ENCODE measurements at regions not wholly inside any gene's neighbourhood (a gene's known extent, or its start where the extent isn't known, plus 50 kb on each side); places are given as distances from the start of the nearest gene placed in this dataset.

DNA sequence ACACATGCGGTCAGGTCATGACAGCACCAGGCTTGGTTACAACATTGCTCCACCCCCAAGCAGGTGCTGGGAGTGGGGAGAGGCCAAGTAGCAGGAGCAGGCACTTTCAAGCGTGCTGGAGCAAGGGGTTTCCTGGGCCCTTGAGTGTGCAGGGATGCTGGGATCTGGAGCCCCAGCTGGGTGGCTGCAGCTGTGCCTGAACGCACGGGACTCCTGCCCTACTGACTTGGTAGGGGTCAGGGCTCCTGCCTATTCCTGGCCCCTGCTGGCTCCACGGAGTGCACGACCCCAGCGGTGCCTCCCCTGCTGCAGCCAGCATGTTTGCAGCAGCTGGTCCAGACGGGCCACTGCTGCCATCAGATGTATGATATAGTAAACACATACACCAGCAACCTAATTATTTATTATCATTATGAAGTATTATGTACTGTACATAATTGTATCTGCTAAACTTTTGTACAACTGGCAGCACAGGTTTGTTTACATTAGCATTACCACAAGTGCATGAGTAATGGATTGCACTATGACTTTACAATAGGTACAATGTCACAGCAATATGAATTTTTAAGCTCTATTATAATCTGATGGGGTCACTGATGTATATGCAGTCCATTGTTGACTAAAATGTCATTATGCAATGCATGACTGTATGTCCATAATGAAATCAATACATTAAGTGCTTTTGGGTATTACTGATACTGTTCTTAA, 620.6 kb downstream of the RAPGEF2 start:
- DNase-seq, result no peak
- H3K36me3 Mint-ChIP-seq (ENCODE audit: insufficient read depth, unreplicated experiment), result no peaks in the 10 kb centered on the region
- ChIA-PET POLR2A (no interaction called here), CTCF (no interaction called here)
- H3K36me3 ChIP-seq (ENCODE audit: control insufficient read depth, insufficient read depth, low read length), result no peaks in the 10 kb centered on the region
- no peaks in the 10 kb centered on the region for H3K4me1 Mint-ChIP-seq (ENCODE audit: low read depth, unreplicated experiment)
- H3K4me3 Mint-ChIP-seq (ENCODE audit: unreplicated experiment), result no peak overlapping the region
- no peaks in the 10 kb centered on the region for H3K27me3 Mint-ChIP-seq (ENCODE audit: insufficient read depth, unreplicated experiment)
- no peaks in the 10 kb centered on the region for H3K9me3 ChIP-seq
- no peaks in the 10 kb centered on the region for H3K9me3 Mint-ChIP-seq (ENCODE audit: unreplicated experiment)
- H3K27ac Mint-ChIP-seq (ENCODE audit: unreplicated experiment), result no peak overlapping the region
- BruUV-seq (replicated peaks), result no TSS peak
- no peaks in the 10 kb centered on the region for H3K4me1 ChIP-seq
- no peaks in the 10 kb centered on the region for H3K27me3 ChIP-seq (replicated peaks; ENCODE audit: control insufficient read depth, insufficient read depth, low read length)
- TF ChIP-seq, protein P1, sequence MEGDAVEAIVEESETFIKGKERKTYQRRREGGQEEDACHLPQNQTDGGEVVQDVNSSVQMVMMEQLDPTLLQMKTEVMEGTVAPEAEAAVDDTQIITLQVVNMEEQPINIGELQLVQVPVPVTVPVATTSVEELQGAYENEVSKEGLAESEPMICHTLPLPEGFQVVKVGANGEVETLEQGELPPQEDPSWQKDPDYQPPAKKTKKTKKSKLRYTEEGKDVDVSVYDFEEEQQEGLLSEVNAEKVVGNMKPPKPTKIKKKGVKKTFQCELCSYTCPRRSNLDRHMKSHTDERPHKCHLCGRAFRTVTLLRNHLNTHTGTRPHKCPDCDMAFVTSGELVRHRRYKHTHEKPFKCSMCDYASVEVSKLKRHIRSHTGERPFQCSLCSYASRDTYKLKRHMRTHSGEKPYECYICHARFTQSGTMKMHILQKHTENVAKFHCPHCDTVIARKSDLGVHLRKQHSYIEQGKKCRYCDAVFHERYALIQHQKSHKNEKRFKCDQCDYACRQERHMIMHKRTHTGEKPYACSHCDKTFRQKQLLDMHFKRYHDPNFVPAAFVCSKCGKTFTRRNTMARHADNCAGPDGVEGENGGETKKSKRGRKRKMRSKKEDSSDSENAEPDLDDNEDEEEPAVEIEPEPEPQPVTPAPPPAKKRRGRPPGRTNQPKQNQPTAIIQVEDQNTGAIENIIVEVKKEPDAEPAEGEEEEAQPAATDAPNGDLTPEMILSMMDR (IDR thresholded peaks at IDR 0.05; ENCODE audit: insufficient read depth in 1 of 2, low read depth in 1 of 2, low read length in 1 of 2, severe bottlenecking in 1 of 2, unreplicated experiment in 1 of 2), result no peak
- no peak overlapping the region for H3K4me3 ChIP-seq (ENCODE audit: low read depth, low read length)
- intact Hi-C loops (cut with micrococcal nuclease; ENCODE audit: unreplicated experiment), result no loop called here

DNA sequence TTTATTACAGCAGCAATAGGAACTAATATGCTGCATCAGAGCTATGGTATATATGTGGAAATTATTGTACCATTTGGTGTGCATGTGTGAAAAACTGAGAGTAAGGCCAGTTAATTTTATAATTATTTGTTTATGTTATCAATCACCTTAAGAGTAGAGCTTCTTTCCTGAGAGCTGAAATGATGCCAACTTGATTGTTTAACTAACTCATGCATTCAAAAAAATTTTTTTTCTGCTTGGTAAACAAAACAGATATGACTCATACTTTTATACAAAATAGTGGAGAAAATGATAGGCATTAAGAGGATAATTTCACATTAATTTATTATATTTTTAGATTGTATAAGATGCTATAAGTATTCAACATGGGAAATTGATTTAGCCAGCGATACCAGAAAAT, 622.7 kb downstream of the RAPGEF2 start:
- TF ChIP-seq, protein P1 (IDR thresholded peaks at IDR 0.05; ENCODE audit: insufficient read depth in 1 of 2, low read depth in 1 of 2, low read length in 1 of 2, severe bottlenecking in 1 of 2, unreplicated experiment in 1 of 2), result no peak
- H3K4me3 Mint-ChIP-seq (ENCODE audit: unreplicated experiment), result no peak overlapping the region
- no peaks in the 10 kb centered on the region for H3K36me3 ChIP-seq (ENCODE audit: control insufficient read depth, insufficient read depth, low read length)
- no peaks in the 10 kb centered on the region for H3K27me3 Mint-ChIP-seq (ENCODE audit: insufficient read depth, unreplicated experiment)
- POLR2A ChIA-PET, result no interaction called here
- no peak overlapping the region for H3K27ac Mint-ChIP-seq (ENCODE audit: unreplicated experiment)
- intact Hi-C loops (cut with micrococcal nuclease; ENCODE audit: unreplicated experiment), result no loop called here
- CTCF ChIA-PET, result no interaction called here
- no peaks in the 10 kb centered on the region for H3K27me3 ChIP-seq (replicated peaks; ENCODE audit: control insufficient read depth, insufficient read depth, low read length)
- H3K4me3 ChIP-seq (ENCODE audit: low read depth, low read length), result no peak overlapping the region
- no peaks in the 10 kb centered on the region for H3K9me3 ChIP-seq
- H3K36me3 Mint-ChIP-seq (ENCODE audit: insufficient read depth, unreplicated experiment), result no peaks in the 10 kb centered on the region
- H3K9me3 Mint-ChIP-seq (ENCODE audit: unreplicated experiment), result no peaks in the 10 kb centered on the region
- no peaks in the 10 kb centered on the region for H3K4me1 Mint-ChIP-seq (ENCODE audit: low read depth, unreplicated experiment)
- no peaks in the 10 kb centered on the region for H3K4me1 ChIP-seq
- no peak for DNase-seq
- no TSS peak for BruUV-seq (replicated peaks)

DNA sequence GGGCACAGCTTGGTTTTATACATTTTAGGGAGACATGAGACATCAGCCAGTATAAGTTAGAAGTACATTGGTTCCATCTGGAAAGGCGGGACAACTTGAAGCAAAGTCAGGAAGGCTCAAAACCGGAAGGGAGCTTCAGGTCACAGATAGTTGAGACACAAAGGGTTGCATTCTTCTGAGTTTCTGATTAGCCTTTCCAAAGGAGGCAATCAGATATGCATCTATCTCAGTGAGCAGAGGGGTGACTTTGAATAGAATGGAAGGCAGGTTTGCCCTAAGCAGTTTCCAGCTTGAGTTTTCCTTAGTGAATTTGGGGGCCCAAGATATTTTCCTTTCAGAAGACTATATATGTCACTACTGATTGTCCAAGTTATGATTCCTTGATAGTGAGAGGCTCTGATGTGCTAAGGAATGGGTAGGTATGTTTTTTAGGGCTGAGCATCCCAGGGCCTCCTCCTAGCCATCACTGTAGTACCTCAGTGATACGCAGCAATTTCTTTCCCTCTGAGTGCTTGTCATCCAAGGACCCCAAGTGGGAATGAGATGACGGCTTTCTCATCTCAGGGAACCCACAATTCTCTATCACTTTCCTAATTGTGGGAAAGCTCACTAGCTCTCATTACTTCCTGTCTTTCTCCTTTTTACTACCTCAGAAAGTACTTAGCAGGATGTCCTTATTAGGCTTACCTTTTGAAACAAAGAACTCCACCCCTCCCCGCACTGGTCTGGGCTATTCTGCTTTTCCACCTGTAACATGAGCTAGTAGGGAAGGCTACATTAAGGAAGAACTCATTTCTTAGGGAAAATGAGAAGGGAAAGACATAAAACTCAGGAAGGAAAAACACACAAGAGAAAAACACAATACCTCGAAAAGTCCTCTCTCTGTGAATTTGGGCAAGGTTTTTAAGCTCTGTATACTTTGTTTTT, 632.7 kb downstream of the RAPGEF2 start:
- Histone ChIP-seq H3K27me3 (replicated peaks; ENCODE audit: control insufficient read depth, insufficient read depth, low read length) (no peaks in the 10 kb centered on the region), H3K36me3 (ENCODE audit: control insufficient read depth, insufficient read depth, low read length) (no peaks in the 10 kb centered on the region), H3K4me3 (ENCODE audit: low read depth, low read length) (no peak overlapping the region), H3K4me1 (no peaks in the 10 kb centered on the region), H3K9me3 (no peaks in the 10 kb centered on the region)
- Mint-ChIP-seq H3K4me3 (ENCODE audit: unreplicated experiment) (no peak overlapping the region), H3K9me3 (ENCODE audit: unreplicated experiment) (no peaks in the 10 kb centered on the region), H3K4me1 (ENCODE audit: low read depth, unreplicated experiment) (no peaks in the 10 kb centered on the region), H3K27ac (ENCODE audit: unreplicated experiment) (no peak overlapping the region), H3K27me3 (ENCODE audit: insufficient read depth, unreplicated experiment) (peaks cover 2% of the 10 kb centered on the region), H3K36me3 (ENCODE audit: insufficient read depth, unreplicated experiment) (no peaks in the 10 kb centered on the region)
- BruUV-seq (replicated peaks), result no TSS peak
- TF ChIP-seq, protein P1 (IDR thresholded peaks at IDR 0.05; ENCODE audit: insufficient read depth in 1 of 2, low read depth in 1 of 2, low read length in 1 of 2, severe bottlenecking in 1 of 2, unreplicated experiment in 1 of 2), result no peak
- ChIA-PET POLR2A (no interaction called here), CTCF (no interaction called here)
- no peak for DNase-seq
- intact Hi-C loops (cut with micrococcal nuclease; ENCODE audit: unreplicated experiment), result no loop called here

Data from Caco-2 (cell line).